ENCODE measurements at regions not wholly inside any gene's neighbourhood (a gene's known extent, or its start where the extent isn't known, plus 50 kb on each side); places are given as distances from the start of the nearest gene placed in this dataset.

GRCh38 chr1:56227401-56227800, 352.0 kb downstream of the PLPP3 start:
- Histone ChIP-seq H3K4me2 (ENCODE audit: low read length) (no peak overlapping the region), H3K27ac (ENCODE audit: low read depth, low read length, poor library complexity, severe bottlenecking) (no peak overlapping the region), H3K4me1 (ENCODE audit: insufficient read depth, low read length, poor library complexity, severe bottlenecking) (no peaks in the 10 kb centered on the region), H3K9me3 (ENCODE audit: low read length) (no peaks in the 10 kb centered on the region), H4K20me1 (ENCODE audit: insufficient read depth, low read length) (no peaks in the 10 kb centered on the region), H3K79me2 (ENCODE audit: insufficient read depth, low read depth, low read length) (no peaks in the 10 kb centered on the region), H3K36me3 (ENCODE audit: insufficient read depth, low read length) (no peaks in the 10 kb centered on the region), H3K4me3 (ENCODE audit: low read depth, low read length, poor library complexity, severe bottlenecking) (no peak overlapping the region), H2AFZ (ENCODE audit: low read length) (no peak overlapping the region), H3K9me2 (ENCODE audit: insufficient read depth, low read length) (no peaks in the 10 kb centered on the region)
- intact Hi-C loops (cut with micrococcal nuclease; ENCODE audit: unreplicated experiment), result no loop called here
- ChIA-PET POLR2A (no interaction called here), CTCF (ENCODE audit: unreplicated experiment) (no interaction called here)
- no TSS peak for BruUV-seq (replicated peaks)
- TF ChIP-seq EZH2phosphoT487 (IDR thresholded peaks at IDR 0.05; ENCODE audit: borderline replicate concordance, low read depth, low read length) (no peak), CTCF (conservative IDR thresholded peaks at IDR 0.05; ENCODE audit: low read length) (no peak)
- DNase-seq (ENCODE audit: low spot score), result no peak

GRCh38 chr1:56225964-56226815, 353.2 kb downstream of the PLPP3 start:
- intact Hi-C loops (cut with micrococcal nuclease; ENCODE audit: unreplicated experiment), result no loop called here
- ChIA-PET CTCF (ENCODE audit: unreplicated experiment) (no interaction called here), POLR2A (no interaction called here)
- BruUV-seq (replicated peaks), result no TSS peak
- no peaks in the 10 kb centered on the region for H3K9me2 ChIP-seq (ENCODE audit: insufficient read depth, low read length)
- no peaks in the 10 kb centered on the region for H3K4me1 ChIP-seq (ENCODE audit: insufficient read depth, low read length, poor library complexity, severe bottlenecking)
- H3K9me3 ChIP-seq (ENCODE audit: low read length), result no peaks in the 10 kb centered on the region
- no peak overlapping the region for H3K4me2 ChIP-seq (ENCODE audit: low read length)
- H3K79me2 ChIP-seq (ENCODE audit: insufficient read depth, low read depth, low read length), result no peaks in the 10 kb centered on the region
- no peak overlapping the region for H3K4me3 ChIP-seq (ENCODE audit: low read depth, low read length, poor library complexity, severe bottlenecking)
- no peaks in the 10 kb centered on the region for H3K36me3 ChIP-seq (ENCODE audit: insufficient read depth, low read length)
- no peak overlapping the region for H2AFZ ChIP-seq (ENCODE audit: low read length)
- H3K27ac ChIP-seq (ENCODE audit: low read depth, low read length, poor library complexity, severe bottlenecking), result no peak overlapping the region
- H4K20me1 ChIP-seq (ENCODE audit: insufficient read depth, low read length), result no peaks in the 10 kb centered on the region
- TF ChIP-seq CTCF (conservative IDR thresholded peaks at IDR 0.05; ENCODE audit: low read length) (no peak), EZH2phosphoT487 (IDR thresholded peaks at IDR 0.05; ENCODE audit: borderline replicate concordance, low read depth, low read length) (no peak)
- no peak for DNase-seq (ENCODE audit: low spot score)

- Histone ChIP-seq H2AFZ (ENCODE audit: low read length) (no peak overlapping the region), H4K20me1 (ENCODE audit: insufficient read depth, low read length) (no peaks in the 10 kb centered on the region), H3K27ac (ENCODE audit: low read depth, low read length, poor library complexity, severe bottlenecking) (no peak overlapping the region), H3K4me3 (ENCODE audit: low read depth, low read length, poor library complexity, severe bottlenecking) (no peak overlapping the region), H3K9me2 (ENCODE audit: insufficient read depth, low read length) (no peaks in the 10 kb centered on the region), H3K36me3 (ENCODE audit: insufficient read depth, low read length) (no peaks in the 10 kb centered on the region), H3K79me2 (ENCODE audit: insufficient read depth, low read depth, low read length) (no peaks in the 10 kb centered on the region), H3K4me1 (ENCODE audit: insufficient read depth, low read length, poor library complexity, severe bottlenecking) (no peaks in the 10 kb centered on the region), H3K9me3 (ENCODE audit: low read length) (no peaks in the 10 kb centered on the region), H3K4me2 (ENCODE audit: low read length) (no peak overlapping the region)
- TF ChIP-seq CTCF (conservative IDR thresholded peaks at IDR 0.05; ENCODE audit: low read length) (no peak), EZH2phosphoT487 (IDR thresholded peaks at IDR 0.05; ENCODE audit: borderline replicate concordance, low read depth, low read length) (no peak)
- no TSS peak for BruUV-seq (replicated peaks)
- DNase-seq (ENCODE audit: low spot score), result no peak
- intact Hi-C loops (cut with micrococcal nuclease; ENCODE audit: unreplicated experiment), result no loop called here
- ChIA-PET CTCF (ENCODE audit: unreplicated experiment) (no interaction called here), POLR2A (no interaction called here)
Observed at GRCh38 chr1:56223968-56224367, 355.4 kb downstream of the PLPP3 start.
